Fibroblast of lung (primary cell): ENCODE measurements at regions not wholly inside any gene's neighbourhood (a gene's known extent, or its start where the extent isn't known, plus 50 kb on each side); places are given as distances from the start of the nearest gene placed in this dataset.

ENCODE experiments used
- DNase-seq, 2 donors: peaks; one replicate each; pipeline versions ENCODE4 v3.0.0 to v3.0.0-alpha.2; 2010; ENCODE audit warnings: low read depth in 2 of 2
- H2AFZ ChIP-seq: 2 replicates; pipeline ENCODE4 v1.5.1; 2012; ENCODE audit warnings: low read length, control low read depth, inconsistent platforms
- H3K27ac ChIP-seq: 2 replicates; pipeline ENCODE4 v1.5.1; 2011; ENCODE audit warnings: low read length, control low read depth; ENCODE audit not compliant: insufficient read depth
- H3K27me3 ChIP-seq: 2 replicates; pipeline ENCODE4 v1.5.1; 2011; ENCODE audit warnings: mild to moderate bottlenecking, low read length; ENCODE audit not compliant: control insufficient read depth, insufficient read depth
- H3K36me3 ChIP-seq: 2 replicates; pipeline ENCODE4 v1.5.1; 2011; ENCODE audit warnings: low read length; ENCODE audit not compliant: control insufficient read depth, insufficient read depth
- H3K4me1 ChIP-seq: 2 replicates; pipeline ENCODE4 v1.5.1; 2011; ENCODE audit warnings: low read length; ENCODE audit not compliant: control insufficient read depth, insufficient read depth; ENCODE audit errors: extremely low read depth
- H3K4me2 ChIP-seq: 2 replicates; pipeline ENCODE4 v1.5.1; 2011; ENCODE audit warnings: low read length, control low read depth; ENCODE audit not compliant: insufficient read depth; ENCODE audit errors: extremely low read depth
- H3K4me3 ChIP-seq, 4 experiments: fragments of 200-600 bp in 1 of 4; sonication (generic) in 1 of 4; replicated peaks in 1 of 4; 2 replicates each; pipeline ENCODE4 v1.5.1; 2011 to 2016; ENCODE audit warnings: low read length in 4 of 4, low read depth in 3 of 4, mild to moderate bottlenecking in 3 of 4, control low read depth in 2 of 4, inconsistent platforms in 1 of 4, mixed read lengths in 1 of 4; ENCODE audit not compliant: insufficient read depth in 1 of 4; ENCODE audit errors: control extremely low read depth in 1 of 4
- H3K79me2 ChIP-seq: 2 replicates; pipeline ENCODE4 v1.5.1; 2012; ENCODE audit warnings: mild to moderate bottlenecking, low read length, inconsistent platforms; ENCODE audit not compliant: control insufficient read depth, insufficient read depth
- H3K9ac ChIP-seq: 2 replicates; pipeline ENCODE4 v1.5.1; 2011; ENCODE audit warnings: mild to moderate bottlenecking, low read length, control low read depth; ENCODE audit not compliant: insufficient read depth
- H3K9me3 ChIP-seq: 2 replicates; pipeline ENCODE4 v1.5.1; 2012; ENCODE audit warnings: low read depth, low read length; ENCODE audit not compliant: control insufficient read depth, insufficient read depth
- H4K20me1 ChIP-seq: 2 replicates; pipeline ENCODE4 v1.5.1; 2011; ENCODE audit warnings: low read length; ENCODE audit not compliant: control insufficient read depth, insufficient read depth; ENCODE audit errors: extremely low read depth
- CTCF ChIP-seq, 2 donors: IDR thresholded peaks in 1 of 2; conservative IDR thresholded peaks in 1 of 2; 1 replicate in 1 of 2; 2 replicates in 1 of 2; pipeline ENCODE4 v1.5.1; 2011 to 2012; ENCODE audit warnings: low read length in 2 of 2, control low read depth in 1 of 2, inconsistent platforms in 1 of 2, low read depth in 1 of 2, mild to moderate bottlenecking in 1 of 2
- EZH2 ChIP-seq: IDR thresholded peaks from 2 replicates; pipeline ENCODE4 v1.5.1; 2012; ENCODE audit warnings: low read length, control low read depth, mild to moderate bottlenecking; ENCODE audit errors: missing control alignments

DNA sequence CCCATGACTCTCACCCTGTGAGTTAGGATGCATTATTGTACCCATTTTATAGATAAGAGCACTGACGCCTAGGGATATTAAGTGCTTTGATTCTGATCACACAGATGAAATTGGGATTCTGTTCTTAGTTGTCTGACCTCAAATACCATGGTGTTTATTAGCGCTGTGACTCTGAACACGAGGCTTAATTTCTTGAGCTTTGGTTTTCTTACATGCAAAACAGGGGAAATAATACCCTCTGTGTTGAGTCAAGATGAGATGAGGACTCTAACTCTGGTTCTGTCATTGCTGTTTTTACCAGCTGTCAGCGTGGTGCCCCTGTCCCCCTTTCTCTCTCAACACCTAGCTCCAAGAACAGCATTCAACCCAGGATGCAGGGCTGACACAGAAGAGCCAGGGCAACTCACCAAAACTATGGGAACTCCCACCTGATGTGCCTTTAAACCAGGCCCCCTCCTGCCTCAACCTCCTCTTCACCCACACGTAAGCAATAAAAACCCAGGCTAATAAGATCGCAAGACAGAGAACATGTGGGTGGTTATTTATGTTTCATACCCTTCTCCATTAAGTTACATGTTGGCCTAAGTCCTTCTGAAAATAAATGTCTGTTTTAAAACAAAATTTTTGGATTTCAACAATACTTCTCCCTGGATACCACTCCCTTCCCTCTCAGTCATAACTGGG lies 100.1 kb upstream of the SPATA12 start:
- H3K79me2 ChIP-seq, result no peaks in the 10 kb centered on the region
- TF ChIP-seq CTCF (conservative IDR thresholded peaks at IDR 0.05 in 1 of 2, IDR thresholded peaks at IDR 0.05 in 1 of 2; ENCODE audit: low read depth in 1 of 2, low read length in 2 of 2) (no peak), EZH2 (no peak)
- H3K4me2 ChIP-seq, result no peak overlapping the region
- no peaks in the 10 kb centered on the region for H4K20me1 ChIP-seq
- no peaks in the 10 kb centered on the region for H3K27me3 ChIP-seq
- H3K4me1 ChIP-seq, result no peaks in the 10 kb centered on the region
- no peak for DNase-seq
- no peak overlapping the region for H3K4me3 ChIP-seq
- H3K9ac ChIP-seq, result no peak overlapping the region
- H2AFZ ChIP-seq, result no peak overlapping the region
- H3K27ac ChIP-seq, result no peak overlapping the region
- no peaks in the 10 kb centered on the region for H3K9me3 ChIP-seq
- no peaks in the 10 kb centered on the region for H3K36me3 ChIP-seq

DNA sequence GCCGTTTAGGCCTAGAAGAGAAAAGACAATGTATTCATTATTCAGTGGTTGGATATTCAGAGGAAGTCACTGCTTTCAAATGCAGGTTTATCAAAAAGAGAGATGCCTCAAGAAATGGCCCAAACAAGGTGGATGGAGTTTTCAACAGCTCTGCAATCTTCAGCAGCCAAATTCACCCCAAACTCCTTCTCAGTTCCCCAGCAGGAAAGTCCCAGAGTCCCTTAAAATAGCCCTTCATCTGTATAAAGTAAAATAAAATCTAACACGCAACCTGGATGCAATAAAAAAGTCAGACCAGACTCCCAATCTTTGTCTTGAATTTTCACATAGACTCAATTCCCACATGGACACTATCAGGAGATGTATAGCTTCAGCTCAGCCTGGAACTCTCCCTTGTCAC lies 101.6 kb upstream of the SPATA12 start:
- TF ChIP-seq CTCF (conservative IDR thresholded peaks at IDR 0.05 in 1 of 2, IDR thresholded peaks at IDR 0.05 in 1 of 2; ENCODE audit: low read depth in 1 of 2, low read length in 2 of 2) (no peak), EZH2 (no peak)
- no peaks in the 10 kb centered on the region for H3K79me2 ChIP-seq
- H3K27me3 ChIP-seq, result no peaks in the 10 kb centered on the region
- H3K4me1 ChIP-seq, result no peaks in the 10 kb centered on the region
- no peak overlapping the region for H3K4me3 ChIP-seq
- no peak overlapping the region for H2AFZ ChIP-seq
- no peaks in the 10 kb centered on the region for H4K20me1 ChIP-seq
- no peaks in the 10 kb centered on the region for H3K9me3 ChIP-seq
- DNase-seq, result no peak
- H3K4me2 ChIP-seq, result no peak overlapping the region
- no peak overlapping the region for H3K27ac ChIP-seq
- H3K9ac ChIP-seq, result no peak overlapping the region
- H3K36me3 ChIP-seq, result no peaks in the 10 kb centered on the region

- no peaks in the 10 kb centered on the region for H4K20me1 ChIP-seq
- no peak for DNase-seq
- H3K79me2 ChIP-seq, result no peaks in the 10 kb centered on the region
- H3K27me3 ChIP-seq, result no peaks in the 10 kb centered on the region
- H3K4me2 ChIP-seq, result no peak overlapping the region
- no peak overlapping the region for H3K9ac ChIP-seq
- no peaks in the 10 kb centered on the region for H3K36me3 ChIP-seq
- no peaks in the 10 kb centered on the region for H3K9me3 ChIP-seq
- no peaks in the 10 kb centered on the region for H3K4me1 ChIP-seq
- H2AFZ ChIP-seq, result no peak overlapping the region
- no peak overlapping the region for H3K4me3 ChIP-seq
- H3K27ac ChIP-seq, result no peak overlapping the region
- no peak for TF ChIP-seq CTCF (conservative IDR thresholded peaks at IDR 0.05 in 1 of 2, IDR thresholded peaks at IDR 0.05 in 1 of 2; ENCODE audit: low read depth in 1 of 2, low read length in 2 of 2)
- TF ChIP-seq EZH2, result no peak
Measured at GRCh38 chr3:56957522-56957921, 102.9 kb upstream of the SPATA12 start.
